GM23338 (cell line): ENCODE measurements at regions not wholly inside any gene's neighbourhood (a gene's known extent, or its start where the extent isn't known, plus 50 kb on each side); places are given as distances from the start of the nearest gene placed in this dataset.

ENCODE experiments used
- ATAC-seq: fragments of 200-7000 bp; cut with Tn5 transposase; 3 replicates; pipeline ENCODE4 v1.9.1; 2020
- DNase-seq: peaks from one replicate; pipeline ENCODE4 v3.0.0-alpha.2; 2015; ENCODE audit warnings: low spot score
- H2AFZ ChIP-seq: fragments of 200-600 bp; sonication (generic); 2 replicates; pipeline ENCODE4 v1.8.0; 2016; ENCODE audit warnings: antibody characterized with exemption, mild to moderate bottlenecking, moderate library complexity
- H3F3A ChIP-seq: fragments of 200-600 bp; sonication (generic); replicated peaks from 2 replicates; pipeline ENCODE4 v1.8.0; 2017; ENCODE audit warnings: antibody characterized with exemption, mixed run types, low read depth
- H3K27ac ChIP-seq: fragments of 200-600 bp; sonication (generic); 2 replicates; pipeline ENCODE4 v1.6.1; 2016; ENCODE audit warnings: low read depth
- H3K27me3 ChIP-seq: fragments of 200-600 bp; sonication (generic); 2 replicates; pipeline ENCODE4 v1.8.0; 2016; ENCODE audit warnings: mild to moderate bottlenecking, mixed run types, moderate library complexity; ENCODE audit not compliant: insufficient read depth
- H3K36me3 ChIP-seq: fragments of 200-600 bp; sonication (generic); 2 replicates; pipeline ENCODE4 v1.8.0; 2016; ENCODE audit warnings: mild to moderate bottlenecking; ENCODE audit not compliant: insufficient read depth
- H3K4me1 ChIP-seq: fragments of 200-600 bp; sonication (generic); 2 replicates; pipeline ENCODE4 v1.8.0; 2016; ENCODE audit warnings: mild to moderate bottlenecking, moderate library complexity; ENCODE audit not compliant: insufficient read depth
- H3K4me2 ChIP-seq: fragments of 200-600 bp; sonication (generic); 2 replicates; pipeline ENCODE4 v1.7.1; 2017; ENCODE audit warnings: mixed run types
- H3K4me3 ChIP-seq: fragments of 200-600 bp; sonication (generic); 2 replicates; pipeline ENCODE4 v1.6.1; 2016; ENCODE audit warnings: mixed run types
- H3K79me2 ChIP-seq: fragments of 200-600 bp; sonication (generic); replicated peaks from 2 replicates; pipeline ENCODE4 v1.8.0; 2017; ENCODE audit warnings: mild to moderate bottlenecking; ENCODE audit not compliant: insufficient read depth
- H3K9me2 ChIP-seq: fragments of 200-600 bp; sonication (generic); 2 replicates; pipeline ENCODE4 v1.8.0; 2017; ENCODE audit not compliant: insufficient read depth
- H4K20me1 ChIP-seq: fragments of 200-600 bp; sonication (generic); replicated peaks from 2 replicates; pipeline ENCODE4 v1.8.0; 2017; ENCODE audit warnings: mild to moderate bottlenecking; ENCODE audit not compliant: insufficient read depth
- H3K27ac Mint-ChIP-seq: 2 replicates; pipeline ENCODE4 v1.8.0; 2020; ENCODE audit warnings: inconsistent platforms, mild to moderate bottlenecking, moderate library complexity, mixed read lengths
- H3K27me3 Mint-ChIP-seq: 3 replicates; pipeline ENCODE4 v1.8.0; 2022; ENCODE audit warnings: low read depth, mild to moderate bottlenecking, moderate library complexity, mixed read lengths, inconsistent platforms; ENCODE audit not compliant: insufficient read depth, poor library complexity
- H3K36me3 Mint-ChIP-seq: 3 replicates; pipeline ENCODE4 v1.8.0; 2021; ENCODE audit warnings: low read depth, mild to moderate bottlenecking, inconsistent platforms, moderate library complexity, mixed read lengths
- H3K4me1 Mint-ChIP-seq: 3 replicates; pipeline ENCODE4 v1.8.0; 2020; ENCODE audit warnings: mild to moderate bottlenecking, inconsistent platforms, mixed read lengths
- H3K4me3 Mint-ChIP-seq: 3 replicates; pipeline ENCODE4 v1.8.0; 2021; ENCODE audit warnings: moderate library complexity, mild to moderate bottlenecking, inconsistent platforms, mixed read lengths
- H3K9me3 Mint-ChIP-seq: 3 replicates; pipeline ENCODE4 v1.8.0; 2020; ENCODE audit warnings: moderate library complexity, mild to moderate bottlenecking, inconsistent platforms, mixed read lengths
- CREB1 ChIP-seq: fragments of 250-450 bp; sonication (Bioruptor Pico); IDR thresholded peaks from 2 replicates; pipeline ENCODE4 v1.5.0; 2020; ENCODE audit warnings: low read depth, mild to moderate bottlenecking, moderate library complexity
- EZH2 ChIP-seq: fragments of 200-600 bp; sonication (generic); IDR thresholded peaks from one replicate; pipeline ENCODE4 v1.8.0; 2017; ENCODE audit warnings: antibody characterized with exemption, mild to moderate bottlenecking, low read depth; ENCODE audit not compliant: unreplicated experiment
- EZH2phosphoT487 ChIP-seq: fragments of 200-600 bp; sonication (generic); IDR thresholded peaks from one replicate; pipeline ENCODE4 v1.8.1; 2018; ENCODE audit warnings: antibody characterized with exemption; ENCODE audit not compliant: unreplicated experiment
- POLR2AphosphoS5 ChIP-seq: IDR thresholded peaks from 2 replicates; pipeline ENCODE4 v1.6.1; 2016; ENCODE audit warnings: antibody characterized with exemption, low read depth
- REST ChIP-seq: IDR thresholded peaks from one replicate; pipeline ENCODE4 v1.6.1; 2018; ENCODE audit warnings: antibody characterized with exemption; ENCODE audit not compliant: unreplicated experiment
- TF ChIP-seq, protein P1 (sequence below), 2 experiments: fragments of 200-600 bp in 1 of 2; sonication (generic) in 1 of 2; conservative IDR thresholded peaks; 2 replicates each; pipeline versions ENCODE4 v1.5.1 to v1.6.1; 2016 to 2017; ENCODE audit warnings: antibody characterized with exemption in 2 of 2, low read depth in 2 of 2, mild to moderate bottlenecking in 2 of 2, moderate library complexity in 1 of 2
- TF ChIP-seq, protein P2 (sequence below): fragments of 250-450 bp; sonication (Bioruptor Pico); IDR thresholded peaks from 2 replicates; pipeline ENCODE4 v1.5.0; 2020; ENCODE audit warnings: mild to moderate bottlenecking, moderate library complexity
- TF ChIP-seq, protein P3 (sequence below): IDR thresholded peaks from 2 replicates; pipeline ENCODE4 v1.6.1; 2016; ENCODE audit warnings: antibody characterized with exemption

GRCh38 chr16:80366023-80366422 lies 174.8 kb upstream of the DYNLRB2 start:
- H3K9me3 Mint-ChIP-seq: no peaks in the 10 kb centered on the region
- Histone ChIP-seq H3K4me2 (no peak overlapping the region), H2AFZ (no peak overlapping the region), H3K4me3 (no peak overlapping the region), H3K4me1 (no peaks in the 10 kb centered on the region), H3K79me2 (no peaks in the 10 kb centered on the region), H3K27me3 (no peaks in the 10 kb centered on the region), H4K20me1 (no peaks in the 10 kb centered on the region), H3K27ac (no peak overlapping the region), H3K36me3 (no peaks in the 10 kb centered on the region), H3F3A (no peaks in the 10 kb centered on the region), H3K9me2 (no peaks in the 10 kb centered on the region)
- DNase-seq (no peak), ATAC-seq (no peak)
- no peak overlapping the region for H3K27ac Mint-ChIP-seq
- TF ChIP-seq, protein P1, sequence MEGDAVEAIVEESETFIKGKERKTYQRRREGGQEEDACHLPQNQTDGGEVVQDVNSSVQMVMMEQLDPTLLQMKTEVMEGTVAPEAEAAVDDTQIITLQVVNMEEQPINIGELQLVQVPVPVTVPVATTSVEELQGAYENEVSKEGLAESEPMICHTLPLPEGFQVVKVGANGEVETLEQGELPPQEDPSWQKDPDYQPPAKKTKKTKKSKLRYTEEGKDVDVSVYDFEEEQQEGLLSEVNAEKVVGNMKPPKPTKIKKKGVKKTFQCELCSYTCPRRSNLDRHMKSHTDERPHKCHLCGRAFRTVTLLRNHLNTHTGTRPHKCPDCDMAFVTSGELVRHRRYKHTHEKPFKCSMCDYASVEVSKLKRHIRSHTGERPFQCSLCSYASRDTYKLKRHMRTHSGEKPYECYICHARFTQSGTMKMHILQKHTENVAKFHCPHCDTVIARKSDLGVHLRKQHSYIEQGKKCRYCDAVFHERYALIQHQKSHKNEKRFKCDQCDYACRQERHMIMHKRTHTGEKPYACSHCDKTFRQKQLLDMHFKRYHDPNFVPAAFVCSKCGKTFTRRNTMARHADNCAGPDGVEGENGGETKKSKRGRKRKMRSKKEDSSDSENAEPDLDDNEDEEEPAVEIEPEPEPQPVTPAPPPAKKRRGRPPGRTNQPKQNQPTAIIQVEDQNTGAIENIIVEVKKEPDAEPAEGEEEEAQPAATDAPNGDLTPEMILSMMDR (conservative IDR thresholded peaks at IDR 0.05; ENCODE audit: low read depth in 2 of 2): no peak
- TF ChIP-seq, protein P2, sequence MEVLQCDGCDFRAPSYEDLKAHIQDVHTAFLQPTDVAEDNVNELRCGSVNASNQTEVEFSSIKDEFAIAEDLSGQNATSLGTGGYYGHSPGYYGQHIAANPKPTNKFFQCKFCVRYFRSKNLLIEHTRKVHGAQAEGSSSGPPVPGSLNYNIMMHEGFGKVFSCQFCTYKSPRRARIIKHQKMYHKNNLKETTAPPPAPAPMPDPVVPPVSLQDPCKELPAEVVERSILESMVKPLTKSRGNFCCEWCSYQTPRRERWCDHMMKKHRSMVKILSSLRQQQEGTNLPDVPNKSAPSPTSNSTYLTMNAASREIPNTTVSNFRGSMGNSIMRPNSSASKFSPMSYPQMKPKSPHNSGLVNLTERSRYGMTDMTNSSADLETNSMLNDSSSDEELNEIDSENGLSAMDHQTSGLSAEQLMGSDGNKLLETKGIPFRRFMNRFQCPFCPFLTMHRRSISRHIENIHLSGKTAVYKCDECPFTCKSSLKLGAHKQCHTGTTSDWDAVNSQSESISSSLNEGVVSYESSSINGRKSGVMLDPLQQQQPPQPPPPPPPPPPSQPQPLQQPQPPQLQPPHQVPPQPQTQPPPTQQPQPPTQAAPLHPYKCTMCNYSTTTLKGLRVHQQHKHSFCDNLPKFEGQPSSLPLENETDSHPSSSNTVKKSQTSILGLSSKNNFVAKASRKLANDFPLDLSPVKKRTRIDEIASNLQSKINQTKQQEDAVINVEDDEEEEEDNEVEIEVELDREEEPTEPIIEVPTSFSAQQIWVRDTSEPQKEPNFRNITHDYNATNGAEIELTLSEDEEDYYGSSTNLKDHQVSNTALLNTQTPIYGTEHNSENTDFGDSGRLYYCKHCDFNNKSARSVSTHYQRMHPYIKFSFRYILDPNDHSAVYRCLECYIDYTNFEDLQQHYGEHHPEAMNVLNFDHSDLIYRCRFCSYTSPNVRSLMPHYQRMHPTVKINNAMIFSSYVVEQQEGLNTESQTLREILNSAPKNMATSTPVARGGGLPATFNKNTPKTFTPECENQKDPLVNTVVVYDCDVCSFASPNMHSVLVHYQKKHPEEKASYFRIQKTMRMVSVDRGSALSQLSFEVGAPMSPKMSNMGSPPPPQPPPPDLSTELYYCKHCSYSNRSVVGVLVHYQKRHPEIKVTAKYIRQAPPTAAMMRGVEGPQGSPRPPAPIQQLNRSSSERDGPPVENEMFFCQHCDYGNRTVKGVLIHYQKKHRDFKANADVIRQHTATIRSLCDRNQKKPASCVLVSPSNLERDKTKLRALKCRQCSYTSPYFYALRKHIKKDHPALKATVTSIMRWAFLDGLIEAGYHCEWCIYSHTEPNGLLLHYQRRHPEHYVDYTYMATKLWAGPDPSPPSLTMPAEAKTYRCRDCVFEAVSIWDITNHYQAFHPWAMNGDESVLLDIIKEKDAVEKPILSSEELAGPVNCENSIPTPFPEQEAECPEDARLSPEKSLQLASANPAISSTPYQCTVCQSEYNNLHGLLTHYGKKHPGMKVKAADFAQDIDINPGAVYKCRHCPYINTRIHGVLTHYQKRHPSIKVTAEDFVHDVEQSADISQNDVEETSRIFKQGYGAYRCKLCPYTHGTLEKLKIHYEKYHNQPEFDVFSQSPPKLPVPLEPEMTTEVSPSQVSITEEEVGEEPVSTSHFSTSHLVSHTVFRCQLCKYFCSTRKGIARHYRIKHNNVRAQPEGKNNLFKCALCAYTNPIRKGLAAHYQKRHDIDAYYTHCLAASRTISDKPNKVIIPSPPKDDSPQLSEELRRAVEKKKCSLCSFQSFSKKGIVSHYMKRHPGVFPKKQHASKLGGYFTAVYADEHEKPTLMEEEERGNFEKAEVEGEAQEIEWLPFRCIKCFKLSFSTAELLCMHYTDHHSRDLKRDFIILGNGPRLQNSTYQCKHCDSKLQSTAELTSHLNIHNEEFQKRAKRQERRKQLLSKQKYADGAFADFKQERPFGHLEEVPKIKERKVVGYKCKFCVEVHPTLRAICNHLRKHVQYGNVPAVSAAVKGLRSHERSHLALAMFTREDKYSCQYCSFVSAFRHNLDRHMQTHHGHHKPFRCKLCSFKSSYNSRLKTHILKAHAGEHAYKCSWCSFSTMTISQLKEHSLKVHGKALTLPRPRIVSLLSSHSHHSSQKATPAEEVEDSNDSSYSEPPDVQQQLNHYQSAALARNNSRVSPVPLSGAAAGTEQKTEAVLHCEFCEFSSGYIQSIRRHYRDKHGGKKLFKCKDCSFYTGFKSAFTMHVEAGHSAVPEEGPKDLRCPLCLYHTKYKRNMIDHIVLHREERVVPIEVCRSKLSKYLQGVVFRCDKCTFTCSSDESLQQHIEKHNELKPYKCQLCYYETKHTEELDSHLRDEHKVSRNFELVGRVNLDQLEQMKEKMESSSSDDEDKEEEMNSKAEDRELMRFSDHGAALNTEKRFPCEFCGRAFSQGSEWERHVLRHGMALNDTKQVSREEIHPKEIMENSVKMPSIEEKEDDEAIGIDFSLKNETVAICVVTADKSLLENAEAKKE (CRISPR knock-in tag): no peak
- TF ChIP-seq POLR2AphosphoS5: no peak
- TF ChIP-seq, protein P3, sequence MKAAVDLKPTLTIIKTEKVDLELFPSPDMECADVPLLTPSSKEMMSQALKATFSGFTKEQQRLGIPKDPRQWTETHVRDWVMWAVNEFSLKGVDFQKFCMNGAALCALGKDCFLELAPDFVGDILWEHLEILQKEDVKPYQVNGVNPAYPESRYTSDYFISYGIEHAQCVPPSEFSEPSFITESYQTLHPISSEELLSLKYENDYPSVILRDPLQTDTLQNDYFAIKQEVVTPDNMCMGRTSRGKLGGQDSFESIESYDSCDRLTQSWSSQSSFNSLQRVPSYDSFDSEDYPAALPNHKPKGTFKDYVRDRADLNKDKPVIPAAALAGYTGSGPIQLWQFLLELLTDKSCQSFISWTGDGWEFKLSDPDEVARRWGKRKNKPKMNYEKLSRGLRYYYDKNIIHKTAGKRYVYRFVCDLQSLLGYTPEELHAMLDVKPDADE: no peak
- TF ChIP-seq EZH2: no peak
- no peak for TF ChIP-seq EZH2phosphoT487
- TF ChIP-seq REST: no peak
- TF ChIP-seq CREB1: no peak
- H3K4me1 Mint-ChIP-seq: no peaks in the 10 kb centered on the region; the same call in 1 of the 3 replicates
- no peak overlapping the region for H3K4me3 Mint-ChIP-seq
- no peaks in the 10 kb centered on the region for H3K27me3 Mint-ChIP-seq
- no peaks in the 10 kb centered on the region for H3K36me3 Mint-ChIP-seq
